Keratinocyte (primary cell): ENCODE measurements at regions not wholly inside any gene's neighbourhood (a gene's known extent, or its start where the extent isn't known, plus 50 kb on each side); places are given as distances from the start of the nearest gene placed in this dataset.

Source experiments
- DNase-seq: peaks from one replicate; pipeline ENCODE4 v3.0.0-alpha.2; 2011; ENCODE audit warnings: low read depth, missing footprints, low spot score
- FAIRE-seq: peaks from 2 replicates; lab custom pipeline; 2011; peaks lifted over from hg19 to GRCh38; lab: Jason Lieb, UNC
- H2AFZ ChIP-seq: 2 replicates; pipeline ENCODE4 v1.6.0; 2012; ENCODE audit warnings: low read length, control low read depth, inconsistent platforms; ENCODE audit not compliant: control insufficient read depth
- H3K27ac ChIP-seq: 2 replicates; pipeline ENCODE4 v1.5.1; 2011; ENCODE audit warnings: low read length; ENCODE audit not compliant: control insufficient read depth, insufficient read depth
- H3K27me3 ChIP-seq: 3 replicates; pipeline ENCODE4 v1.6.0; 2011; ENCODE audit warnings: low read length; ENCODE audit not compliant: control insufficient read depth, insufficient read depth; ENCODE audit errors: extremely low read depth
- H3K36me3 ChIP-seq, 2 experiments: 2 replicates in 1 of 2; 3 replicates in 1 of 2; pipeline ENCODE4 v1.5.1; 2011; ENCODE audit warnings: low read length in 2 of 2, mild to moderate bottlenecking in 1 of 2; ENCODE audit not compliant: control insufficient read depth in 2 of 2, insufficient read depth in 2 of 2; ENCODE audit errors: extremely low read depth in 1 of 2
- H3K4me1 ChIP-seq: 3 replicates; pipeline ENCODE4 v1.5.1; 2011; ENCODE audit warnings: low read length; ENCODE audit not compliant: control insufficient read depth, insufficient read depth; ENCODE audit errors: extremely low read depth
- H3K4me2 ChIP-seq: 3 replicates; pipeline ENCODE4 v1.6.0; 2011; ENCODE audit warnings: low read depth, low read length; ENCODE audit not compliant: control insufficient read depth, insufficient read depth; ENCODE audit errors: extremely low read depth
- H3K4me3 ChIP-seq, 3 experiments: fragments of 200-600 bp in 1 of 3; sonication (generic) in 1 of 3; 2 replicates in 2 of 3; 3 replicates in 1 of 3; pipeline ENCODE4 v1.5.1; 2011 to 2016; ENCODE audit warnings: low read length in 3 of 3, mild to moderate bottlenecking in 3 of 3, control low read depth in 2 of 3, inconsistent platforms in 1 of 3, low read depth in 1 of 3, mixed read lengths in 1 of 3, mixed run types in 1 of 3, moderate library complexity in 1 of 3; ENCODE audit not compliant: control insufficient read depth in 2 of 3, insufficient read depth in 2 of 3; ENCODE audit errors: extremely low read depth in 1 of 3
- H3K79me2 ChIP-seq: 2 replicates; pipeline ENCODE4 v1.6.0; 2012; ENCODE audit warnings: low read length; ENCODE audit not compliant: control insufficient read depth, insufficient read depth
- H3K9ac ChIP-seq: 3 replicates; pipeline ENCODE4 v1.6.0; 2011; ENCODE audit warnings: low read length; ENCODE audit not compliant: control insufficient read depth, insufficient read depth; ENCODE audit errors: extremely low read depth
- H3K9me1 ChIP-seq: 3 replicates; pipeline ENCODE4 v1.6.0; 2011; ENCODE audit warnings: low read length; ENCODE audit not compliant: control insufficient read depth, insufficient read depth; ENCODE audit errors: extremely low read depth
- H3K9me3 ChIP-seq: 2 replicates; pipeline ENCODE4 v1.5.1; 2012; ENCODE audit warnings: low read depth, low read length; ENCODE audit not compliant: control insufficient read depth
- H4K20me1 ChIP-seq: 3 replicates; pipeline ENCODE4 v1.6.0; 2011; ENCODE audit warnings: low read length; ENCODE audit not compliant: control insufficient read depth, insufficient read depth; ENCODE audit errors: extremely low read depth
- EZH2 ChIP-seq: IDR thresholded peaks from one replicate; pipeline ENCODE4 v1.6.1; 2012; ENCODE audit warnings: inconsistent platforms, mild to moderate bottlenecking, low read length, moderate library complexity
- dilution Hi-C: fragments of 300-500 bp; cut with MboI; formaldehyde crosslinking; loops from one replicate; pipeline ENCODE4 v1.7.0; 2020; ENCODE audit warnings: low sequenced_read_pairs; ENCODE audit not compliant: extremely low pct_ligation_motif_present
- TF ChIP-seq, protein P1 (sequence below), 3 experiments: IDR thresholded peaks in 1 of 3; conservative IDR thresholded peaks in 1 of 3; optimal IDR thresholded peaks in 1 of 3; 2 replicates in 2 of 3; 3 replicates in 1 of 3; pipeline versions ENCODE3 to v1.5.1; 2011; ENCODE audit warnings: low read length in 3 of 3, mild to moderate bottlenecking in 3 of 3, moderate library complexity in 2 of 3, control low read depth in 1 of 3, inconsistent platforms in 1 of 3; ENCODE audit not compliant: insufficient read depth in 2 of 3; ENCODE audit errors: extremely low read depth in 1 of 3

DNA sequence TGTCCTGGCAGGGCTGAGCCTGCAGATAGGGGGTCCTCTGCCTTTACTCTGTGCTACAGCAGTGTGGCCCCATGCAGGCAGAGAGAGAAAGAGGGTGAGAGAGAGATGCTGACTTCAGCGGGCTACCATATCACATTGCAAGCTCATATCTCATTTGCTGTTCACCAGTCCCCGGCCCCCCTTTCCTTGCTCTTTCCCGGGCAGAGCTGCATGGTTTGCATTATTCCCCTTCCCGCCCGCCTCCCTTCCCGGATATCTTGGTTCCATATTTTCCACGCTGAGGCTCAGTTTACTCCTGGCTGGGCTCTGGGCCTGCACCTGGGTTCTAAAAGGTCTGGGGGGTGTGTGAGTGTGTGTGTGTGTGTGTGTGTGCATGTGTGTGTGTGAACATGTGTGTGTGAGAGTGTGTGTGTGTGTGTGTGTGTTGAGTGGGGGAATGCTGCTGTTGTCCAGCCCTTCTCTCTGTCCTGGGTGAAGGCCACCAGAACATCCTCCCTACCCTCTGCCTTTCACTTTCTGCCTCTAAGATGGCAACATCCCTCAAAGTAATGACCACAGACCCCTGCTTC is 63.5 kb downstream of the PJA1 start:
- H3K9me1 ChIP-seq, result no peaks in the 10 kb centered on the region
- no peak overlapping the region for H3K9ac ChIP-seq
- dilution Hi-C loops, result no loop called here
- no peaks in the 10 kb centered on the region for H3K9me3 ChIP-seq
- no peaks in the 10 kb centered on the region for H3K27me3 ChIP-seq
- no peak overlapping the region for H3K4me3 ChIP-seq
- no peak overlapping the region for H3K27ac ChIP-seq
- DNase-seq, result no peak
- H3K4me2 ChIP-seq, result no peak overlapping the region
- FAIRE-seq, result no peak
- no peaks in the 10 kb centered on the region for H3K36me3 ChIP-seq
- no peaks in the 10 kb centered on the region for H4K20me1 ChIP-seq
- TF ChIP-seq, protein P1, sequence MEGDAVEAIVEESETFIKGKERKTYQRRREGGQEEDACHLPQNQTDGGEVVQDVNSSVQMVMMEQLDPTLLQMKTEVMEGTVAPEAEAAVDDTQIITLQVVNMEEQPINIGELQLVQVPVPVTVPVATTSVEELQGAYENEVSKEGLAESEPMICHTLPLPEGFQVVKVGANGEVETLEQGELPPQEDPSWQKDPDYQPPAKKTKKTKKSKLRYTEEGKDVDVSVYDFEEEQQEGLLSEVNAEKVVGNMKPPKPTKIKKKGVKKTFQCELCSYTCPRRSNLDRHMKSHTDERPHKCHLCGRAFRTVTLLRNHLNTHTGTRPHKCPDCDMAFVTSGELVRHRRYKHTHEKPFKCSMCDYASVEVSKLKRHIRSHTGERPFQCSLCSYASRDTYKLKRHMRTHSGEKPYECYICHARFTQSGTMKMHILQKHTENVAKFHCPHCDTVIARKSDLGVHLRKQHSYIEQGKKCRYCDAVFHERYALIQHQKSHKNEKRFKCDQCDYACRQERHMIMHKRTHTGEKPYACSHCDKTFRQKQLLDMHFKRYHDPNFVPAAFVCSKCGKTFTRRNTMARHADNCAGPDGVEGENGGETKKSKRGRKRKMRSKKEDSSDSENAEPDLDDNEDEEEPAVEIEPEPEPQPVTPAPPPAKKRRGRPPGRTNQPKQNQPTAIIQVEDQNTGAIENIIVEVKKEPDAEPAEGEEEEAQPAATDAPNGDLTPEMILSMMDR (optimal IDR thresholded peaks at IDR 0.05 in 1 of 3, IDR thresholded peaks at IDR 0.05 in 1 of 3, conservative IDR thresholded peaks at IDR 0.05 in 1 of 3; ENCODE audit: extremely low read depth in 1 of 3, insufficient read depth in 2 of 3, low read length in 3 of 3), result no peak
- TF ChIP-seq EZH2, result no peak
- no peak overlapping the region for H2AFZ ChIP-seq
- no peaks in the 10 kb centered on the region for H3K4me1 ChIP-seq
- no peaks in the 10 kb centered on the region for H3K79me2 ChIP-seq

DNA sequence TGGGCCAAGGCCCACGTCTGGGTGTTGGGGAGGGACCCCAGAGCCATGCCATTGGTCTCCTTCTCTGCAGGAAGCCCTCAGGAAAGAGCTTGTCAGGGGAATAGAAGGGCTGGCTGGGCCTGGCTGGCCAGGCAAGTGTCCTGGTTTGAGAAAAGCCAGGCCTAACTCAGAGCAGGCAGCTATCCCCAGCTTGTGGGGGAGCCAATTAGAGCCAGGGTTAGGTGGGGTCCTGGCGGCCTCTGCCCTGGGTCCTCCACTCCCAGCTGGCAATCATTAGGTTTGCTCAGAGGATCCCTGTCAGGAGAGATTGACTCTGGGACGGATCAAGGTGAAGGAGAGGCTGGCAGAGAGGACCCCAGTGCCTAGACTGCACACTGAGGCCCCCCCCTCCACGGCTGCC is 64.8 kb downstream of the PJA1 start:
- H3K27me3 ChIP-seq, result no peaks in the 10 kb centered on the region
- H3K4me2 ChIP-seq, result no peak overlapping the region
- no peak for FAIRE-seq
- no peaks in the 10 kb centered on the region for H3K36me3 ChIP-seq
- H3K4me3 ChIP-seq, result no peak overlapping the region
- H3K9ac ChIP-seq, result no peak overlapping the region
- DNase-seq, result no peak
- no peak overlapping the region for H2AFZ ChIP-seq
- TF ChIP-seq, protein P1 (optimal IDR thresholded peaks at IDR 0.05 in 1 of 3, IDR thresholded peaks at IDR 0.05 in 1 of 3, conservative IDR thresholded peaks at IDR 0.05 in 1 of 3; ENCODE audit: extremely low read depth in 1 of 3, insufficient read depth in 2 of 3, low read length in 3 of 3), result no peak
- no peak for TF ChIP-seq EZH2
- H3K4me1 ChIP-seq, result no peaks in the 10 kb centered on the region
- no peaks in the 10 kb centered on the region for H4K20me1 ChIP-seq
- H3K9me1 ChIP-seq, result no peaks in the 10 kb centered on the region
- no peaks in the 10 kb centered on the region for H3K9me3 ChIP-seq
- H3K27ac ChIP-seq, result no peak overlapping the region
- H3K79me2 ChIP-seq, result no peaks in the 10 kb centered on the region
- dilution Hi-C loops, result no loop called here
